Calu3 (cell line): ENCODE measurements at regions not wholly inside any gene's neighbourhood (a gene's known extent, or its start where the extent isn't known, plus 50 kb on each side); places are given as distances from the start of the nearest gene placed in this dataset.

Source experiments
- BruUV-seq: library from RNA; stranded (reverse); fragments of 400-500 nt; replicated peaks from 2 replicates; lab custom pipeline; 2021; lab: Mats Ljungman, UMichigan
- CTCF ChIA-PET: fragments of 300-600 bp; sonication (Branson Sonifier 250); formaldehyde crosslinking; loops from one replicate; lab custom pipeline; 2022; ENCODE audit warnings: antibody characterized with exemption; lab: Charles Lee
- DNase-seq: peaks from one replicate; pipeline ENCODE4 v3.0.0; 2022
- H3K27ac Mint-ChIP-seq: one replicate; pipeline ENCODE4 v1.8.0; 2022; ENCODE audit warnings: mixed read lengths; ENCODE audit not compliant: unreplicated experiment
- H3K27me3 Mint-ChIP-seq: one replicate; pipeline ENCODE4 v1.8.0; 2022; ENCODE audit warnings: mixed read lengths; ENCODE audit not compliant: unreplicated experiment
- H3K36me3 Mint-ChIP-seq: one replicate; pipeline ENCODE4 v1.8.0; 2022; ENCODE audit warnings: mild to moderate bottlenecking, moderate library complexity, mixed read lengths; ENCODE audit not compliant: insufficient read depth, unreplicated experiment
- H3K4me1 Mint-ChIP-seq: one replicate; pipeline ENCODE4 v1.8.0; 2022; ENCODE audit warnings: mild to moderate bottlenecking, low read depth, mixed read lengths; ENCODE audit not compliant: unreplicated experiment
- H3K4me3 Mint-ChIP-seq: one replicate; pipeline ENCODE4 v1.8.0; 2022; ENCODE audit warnings: mild to moderate bottlenecking, low read depth, moderate library complexity, mixed read lengths; ENCODE audit not compliant: unreplicated experiment
- H3K9me3 Mint-ChIP-seq: one replicate; pipeline ENCODE4 v1.8.0; 2022; ENCODE audit warnings: low read depth, mixed read lengths; ENCODE audit not compliant: unreplicated experiment
- CTCF ChIP-seq: fragments of 200-600 bp; IDR thresholded peaks from one replicate; pipeline ENCODE4 v1.8.0; 2022; ENCODE audit warnings: antibody characterized with exemption; ENCODE audit not compliant: unreplicated experiment
- intact Hi-C: fragments of 100-400 bp; cut with micrococcal nuclease; formaldehyde crosslinking; loops from one replicate; pipeline ENCODE4 v1.10.0; 2022; ENCODE audit not compliant: unreplicated experiment

GRCh38 chr6:51384736-51385135 lies 566.1 kb downstream of the TFAP2B start:
- Mint-ChIP-seq H3K4me1 (no peaks in the 10 kb centered on the region), H3K36me3 (no peaks in the 10 kb centered on the region), H3K9me3 (no peaks in the 10 kb centered on the region), H3K4me3 (no peak overlapping the region), H3K27ac (no peak overlapping the region), H3K27me3 (no peaks in the 10 kb centered on the region)
- CTCF ChIA-PET: no interaction called here
- no peak for TF ChIP-seq CTCF
- intact Hi-C loops: no loop called here
- DNase-seq: no peak
- BruUV-seq: no TSS peak

- CTCF ChIA-PET: no interaction called here
- no peaks in the 10 kb centered on the region for H3K27me3 Mint-ChIP-seq
- no peak for DNase-seq
- no peak overlapping the region for H3K4me3 Mint-ChIP-seq
- H3K9me3 Mint-ChIP-seq: no peaks in the 10 kb centered on the region
- intact Hi-C loops: no loop called here
- no peaks in the 10 kb centered on the region for H3K36me3 Mint-ChIP-seq
- no TSS peak for BruUV-seq
- H3K27ac Mint-ChIP-seq: no peak overlapping the region
- no peak for TF ChIP-seq CTCF
- no peaks in the 10 kb centered on the region for H3K4me1 Mint-ChIP-seq
These were observed 567.7 kb downstream of the TFAP2B start for GRCh38 chr6:51386347-51386836.

GRCh38 chr6:51387907-51388306 lies 569.2 kb downstream of the TFAP2B start:
- Mint-ChIP-seq H3K4me3 (no peak overlapping the region), H3K4me1 (no peaks in the 10 kb centered on the region), H3K27me3 (no peaks in the 10 kb centered on the region), H3K9me3 (no peaks in the 10 kb centered on the region), H3K27ac (no peak overlapping the region), H3K36me3 (no peaks in the 10 kb centered on the region)
- intact Hi-C loops: no loop called here
- CTCF ChIA-PET: interaction anchor here (1.6 kb wide), 1 partner anchor 11 kb away, joined by 3 read pairs; no protein-coding TSS in a partner anchor
- BruUV-seq: no TSS peak
- TF ChIP-seq CTCF: no peak
- DNase-seq: no peak

GRCh38 chr6:51394061-51394460 lies 575.4 kb downstream of the TFAP2B start:
- Mint-ChIP-seq H3K4me1 (peaks cover 25% of the 10 kb centered on the region), H3K4me3 (no peak overlapping the region), H3K9me3 (no peaks in the 10 kb centered on the region), H3K27ac (no peak overlapping the region), H3K27me3 (no peaks in the 10 kb centered on the region), H3K36me3 (no peaks in the 10 kb centered on the region)
- no peak for DNase-seq
- BruUV-seq: no TSS peak
- CTCF ChIA-PET: no interaction called here
- no peak for TF ChIP-seq CTCF
- intact Hi-C loops: loop anchor here (10.0 kb wide), 1 partner anchor 121 kb away; no protein-coding TSS in a partner anchor
